SU-DHL-6 (cell line): ENCODE measurements at regions not wholly inside any gene's neighbourhood (a gene's known extent, or its start where the extent isn't known, plus 50 kb on each side); places are given as distances from the start of the nearest gene placed in this dataset.

Source experiments
- H2AFZ ChIP-seq: fragments of 200-600 bp; sonication (generic); 2 replicates; pipeline ENCODE4 v1.6.1; 2014; ENCODE audit warnings: low read depth, mild to moderate bottlenecking, moderate library complexity, mixed read lengths, antibody characterized with exemption, low read length; ENCODE audit not compliant: severe bottlenecking
- H3F3A ChIP-seq: fragments of 200-600 bp; shearing (Covaris generic); 2 replicates; pipeline ENCODE4 v1.6.0; 2016; ENCODE audit warnings: antibody characterized with exemption, mild to moderate bottlenecking; ENCODE audit not compliant: insufficient read depth
- H3K27ac ChIP-seq: fragments of 200-600 bp; sonication (generic); 2 replicates; pipeline ENCODE4 v1.5.1; 2016; ENCODE audit warnings: low read depth, mild to moderate bottlenecking, low read length, moderate library complexity, mixed read lengths
- H3K27me3 ChIP-seq: fragments of 200-600 bp; sonication (generic), shearing (Covaris generic); 2 replicates; pipeline ENCODE4 v1.6.0; 2014; ENCODE audit warnings: mild to moderate bottlenecking, low read length
- H3K36me3 ChIP-seq: fragments of 200-600 bp; sonication (generic); 2 replicates; pipeline ENCODE4 v1.6.1; 2014; ENCODE audit warnings: mild to moderate bottlenecking, low read length, mixed read lengths
- H3K4me2 ChIP-seq: fragments of 300-600, 200-600 bp; shearing (Covaris generic), sonication (generic); 2 replicates; pipeline ENCODE4 v1.6.0; 2014; ENCODE audit warnings: low read length, low read depth, mild to moderate bottlenecking; ENCODE audit not compliant: poor library complexity, severe bottlenecking
- H3K4me3 ChIP-seq: fragments of 200-600 bp; sonication (generic); 2 replicates; pipeline ENCODE4 v1.5.1; 2014; ENCODE audit warnings: antibody characterized with exemption, low read length, mild to moderate bottlenecking, mixed read lengths; ENCODE audit not compliant: insufficient read depth, poor library complexity, severe bottlenecking
- H3K79me2 ChIP-seq: fragments of 200-600 bp; sonication (generic); 2 replicates; pipeline ENCODE4 v1.6.1; 2014; ENCODE audit warnings: mild to moderate bottlenecking, low read length, moderate library complexity; ENCODE audit not compliant: insufficient read depth
- H3K9ac ChIP-seq: fragments of 200-600 bp; sonication (generic); 2 replicates; pipeline ENCODE4 v1.7.0; 2014; ENCODE audit warnings: mild to moderate bottlenecking, low read length
- H3K9me2 ChIP-seq: fragments of 200-600 bp; sonication (generic); replicated peaks from 2 replicates; pipeline ENCODE4 v1.6.1; 2014; ENCODE audit warnings: low read length; ENCODE audit not compliant: insufficient read depth
- H3K9me3 ChIP-seq: fragments of 200-600 bp; sonication (generic); 2 replicates; pipeline ENCODE4 v1.6.1; 2014; ENCODE audit warnings: low read length, mixed read lengths; ENCODE audit not compliant: insufficient read depth
- H4K20me1 ChIP-seq: fragments of 200-600 bp; sonication (generic); 2 replicates; pipeline ENCODE4 v1.6.1; 2014; ENCODE audit warnings: low read depth, mild to moderate bottlenecking, antibody characterized with exemption, low read length, moderate library complexity, mixed read lengths
- EZH2phosphoT487 ChIP-seq: fragments of 200-600 bp; sonication (generic), shearing (Covaris generic); conservative IDR thresholded peaks from 2 replicates; pipeline ENCODE4 v1.6.1; 2018; ENCODE audit warnings: mild to moderate bottlenecking, antibody characterized with exemption, low read length, moderate library complexity, mixed read lengths
- TF ChIP-seq, protein P1 (sequence below): fragments of 200-600 bp; sonication (generic); IDR thresholded peaks from one replicate; pipeline ENCODE4 v1.5.1; 2017; ENCODE audit warnings: antibody characterized with exemption, mild to moderate bottlenecking, low read length, moderate library complexity; ENCODE audit not compliant: insufficient read depth, poor library complexity, severe bottlenecking

DNA sequence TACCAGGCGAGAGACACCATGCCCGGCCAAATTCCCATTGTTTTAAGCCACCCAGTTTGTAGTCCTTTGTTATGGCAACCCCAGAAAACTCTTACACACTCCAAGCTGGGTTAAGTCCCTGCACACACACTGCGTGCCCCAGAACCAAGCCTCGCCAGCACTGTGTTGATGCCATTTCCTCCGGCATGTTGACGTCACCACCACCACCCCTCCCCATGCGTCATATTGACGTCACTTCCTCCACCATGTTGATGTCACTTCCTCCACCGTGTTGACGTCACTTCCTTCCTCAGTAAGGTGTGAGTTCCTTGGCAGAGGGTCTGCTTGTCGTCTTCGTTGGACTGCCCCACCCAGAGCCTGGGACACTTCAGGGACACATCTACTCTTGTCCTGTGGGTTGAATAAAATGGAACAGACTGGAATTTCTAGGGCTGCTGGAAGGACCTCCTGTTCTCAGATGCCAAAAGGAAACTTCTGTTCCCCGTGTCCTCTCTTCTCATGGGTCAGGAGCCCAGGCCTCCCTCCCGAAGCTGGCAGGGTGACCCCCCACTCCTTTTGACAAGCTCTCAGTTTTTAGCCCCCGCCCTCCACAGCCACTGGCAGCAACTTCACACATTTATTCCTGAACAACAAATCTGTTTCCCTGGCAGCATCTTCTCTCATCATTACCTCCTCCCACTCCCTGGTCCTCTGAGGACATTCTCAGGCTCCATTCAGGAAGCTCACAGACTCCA is 643.3 kb downstream of the NPHP4 start:
- Histone ChIP-seq H3K9me2 (no peaks in the 10 kb centered on the region), H3K4me3 (no peak overlapping the region), H3K27me3 (no peaks in the 10 kb centered on the region), H3K9me3 (no peaks in the 10 kb centered on the region), H3K4me2 (no peak overlapping the region), H3K79me2 (no peaks in the 10 kb centered on the region), H4K20me1 (no peaks in the 10 kb centered on the region), H3K9ac (no peak overlapping the region), H3F3A (no peaks in the 10 kb centered on the region), H3K36me3 (no peaks in the 10 kb centered on the region), H3K27ac (no peak overlapping the region), H2AFZ (no peak overlapping the region)
- no peak for TF ChIP-seq EZH2phosphoT487
- TF ChIP-seq, protein P1, sequence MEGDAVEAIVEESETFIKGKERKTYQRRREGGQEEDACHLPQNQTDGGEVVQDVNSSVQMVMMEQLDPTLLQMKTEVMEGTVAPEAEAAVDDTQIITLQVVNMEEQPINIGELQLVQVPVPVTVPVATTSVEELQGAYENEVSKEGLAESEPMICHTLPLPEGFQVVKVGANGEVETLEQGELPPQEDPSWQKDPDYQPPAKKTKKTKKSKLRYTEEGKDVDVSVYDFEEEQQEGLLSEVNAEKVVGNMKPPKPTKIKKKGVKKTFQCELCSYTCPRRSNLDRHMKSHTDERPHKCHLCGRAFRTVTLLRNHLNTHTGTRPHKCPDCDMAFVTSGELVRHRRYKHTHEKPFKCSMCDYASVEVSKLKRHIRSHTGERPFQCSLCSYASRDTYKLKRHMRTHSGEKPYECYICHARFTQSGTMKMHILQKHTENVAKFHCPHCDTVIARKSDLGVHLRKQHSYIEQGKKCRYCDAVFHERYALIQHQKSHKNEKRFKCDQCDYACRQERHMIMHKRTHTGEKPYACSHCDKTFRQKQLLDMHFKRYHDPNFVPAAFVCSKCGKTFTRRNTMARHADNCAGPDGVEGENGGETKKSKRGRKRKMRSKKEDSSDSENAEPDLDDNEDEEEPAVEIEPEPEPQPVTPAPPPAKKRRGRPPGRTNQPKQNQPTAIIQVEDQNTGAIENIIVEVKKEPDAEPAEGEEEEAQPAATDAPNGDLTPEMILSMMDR: no peak

DNA sequence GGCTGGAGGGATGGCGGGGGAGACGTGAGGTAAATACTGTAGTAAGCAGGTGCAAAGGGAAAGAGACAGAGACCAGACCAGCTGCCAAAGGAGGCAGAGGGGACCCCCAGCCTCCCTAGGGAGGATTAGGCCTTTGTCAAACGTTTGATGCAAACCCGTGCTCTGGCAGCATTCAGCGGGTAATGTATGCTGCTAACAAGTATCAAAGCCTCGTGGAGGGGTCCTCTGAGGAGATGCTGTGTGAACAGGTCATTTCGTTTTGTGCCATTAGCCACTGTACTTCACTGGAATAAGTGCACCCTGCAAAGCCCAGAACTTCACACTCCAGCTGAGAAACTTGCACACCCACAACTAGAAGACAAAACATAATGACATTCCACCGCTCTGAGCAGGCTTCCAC is 644.5 kb downstream of the NPHP4 start:
- H3K9me2 ChIP-seq: no peaks in the 10 kb centered on the region
- no peak overlapping the region for H3K9ac ChIP-seq
- no peaks in the 10 kb centered on the region for H3K9me3 ChIP-seq
- no peaks in the 10 kb centered on the region for H3F3A ChIP-seq
- no peaks in the 10 kb centered on the region for H3K27me3 ChIP-seq
- H4K20me1 ChIP-seq: no peaks in the 10 kb centered on the region
- no peaks in the 10 kb centered on the region for H3K36me3 ChIP-seq
- H3K4me2 ChIP-seq: no peak overlapping the region
- no peak overlapping the region for H3K27ac ChIP-seq
- TF ChIP-seq, protein P1: no peak
- no peak for TF ChIP-seq EZH2phosphoT487
- H3K79me2 ChIP-seq: no peaks in the 10 kb centered on the region
- no peak overlapping the region for H2AFZ ChIP-seq
- H3K4me3 ChIP-seq: no peak overlapping the region

DNA sequence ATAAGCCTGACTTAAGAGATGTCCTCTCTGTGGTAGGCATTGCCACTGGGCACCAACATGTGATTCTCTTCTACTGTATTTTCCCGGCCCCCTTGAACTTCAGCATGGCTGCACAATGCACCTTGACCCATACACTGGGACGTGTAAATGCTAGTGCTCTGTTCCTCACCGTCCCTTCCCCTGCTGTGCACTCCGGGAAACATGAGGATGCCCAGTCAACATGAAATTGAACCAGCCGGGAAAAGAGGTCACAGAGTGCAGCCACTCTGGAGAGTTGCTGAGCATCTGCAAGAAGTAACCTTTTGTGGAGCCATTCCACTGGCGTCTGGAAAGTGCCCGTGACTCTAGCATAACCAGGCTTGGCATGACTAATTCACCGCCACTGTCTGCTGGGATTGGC is 646.7 kb downstream of the NPHP4 start:
- Histone ChIP-seq H3K9ac (no peak overlapping the region), H3K27ac (no peak overlapping the region), H2AFZ (no peak overlapping the region), H3K9me2 (no peaks in the 10 kb centered on the region), H3K4me3 (no peak overlapping the region), H3K27me3 (no peaks in the 10 kb centered on the region), H3F3A (no peaks in the 10 kb centered on the region), H3K36me3 (no peaks in the 10 kb centered on the region), H3K4me2 (no peak overlapping the region), H3K79me2 (no peaks in the 10 kb centered on the region), H3K9me3 (no peaks in the 10 kb centered on the region), H4K20me1 (no peaks in the 10 kb centered on the region)
- TF ChIP-seq, protein P1: no peak
- TF ChIP-seq EZH2phosphoT487: no peak
